Cerebellar cortex (tissue), 1 donor: ENCODE measurements at regions not wholly inside any gene's neighbourhood (a gene's known extent, or its start where the extent isn't known, plus 50 kb on each side); places are given as distances from the start of the nearest gene placed in this dataset.

Experiments
- DNase-seq: peaks from one replicate; pipeline ENCODE4 v3.0.0-alpha.2; 2015; ENCODE audit warnings: low spot score

- DNase-seq, result no peak
Measured at GRCh38 chr12:19015285-19015684, 114.2 kb upstream of the PLEKHA5 start.

GRCh38 chr12:19018302-19018970, 111.1 kb upstream of the PLEKHA5 start:
- no peak for DNase-seq

- DNase-seq, result no peak
Measured at GRCh38 chr12:19021240-19021639, 108.3 kb upstream of the PLEKHA5 start.

- no peak for DNase-seq
Measured at GRCh38 chr12:19021646-19022045, 107.9 kb upstream of the PLEKHA5 start.

- DNase-seq, result no peak
Measured at GRCh38 chr12:19025582-19025981, 104.0 kb upstream of the PLEKHA5 start.

- no peak for DNase-seq
Measured at GRCh38 chr12:19026034-19026433, 103.5 kb upstream of the PLEKHA5 start.

GRCh38 chr12:19026614-19027488, 102.7 kb upstream of the PLEKHA5 start:
- no peak for DNase-seq

GRCh38 chr12:19030180-19030579, 99.4 kb upstream of the PLEKHA5 start:
- no peak for DNase-seq

- no peak for DNase-seq
Measured at GRCh38 chr12:19030603-19031002, 98.9 kb upstream of the PLEKHA5 start.

GRCh38 chr12:19031032-19031431, 98.5 kb upstream of the PLEKHA5 start:
- no peak for DNase-seq

- DNase-seq, result no peak
Measured at GRCh38 chr12:19032826-19033225, 96.7 kb upstream of the PLEKHA5 start.

- no peak for DNase-seq
Measured at GRCh38 chr12:19033244-19033643, 96.3 kb upstream of the PLEKHA5 start.

- DNase-seq, result no peak
Measured at GRCh38 chr12:19034937-19035336, 94.6 kb upstream of the PLEKHA5 start.

- DNase-seq, result no peak
Measured at GRCh38 chr12:19035536-19035935, 94.0 kb upstream of the PLEKHA5 start.

- DNase-seq, result no peak
Measured at GRCh38 chr12:19036673-19037357, 92.7 kb upstream of the PLEKHA5 start.

- DNase-seq, result no peak
Measured at GRCh38 chr12:19038209-19038608, 91.3 kb upstream of the PLEKHA5 start.

GRCh38 chr12:19039515-19039914, 90.0 kb upstream of the PLEKHA5 start:
- no peak for DNase-seq

GRCh38 chr12:19042221-19042620, 87.3 kb upstream of the PLEKHA5 start:
- no peak for DNase-seq

- DNase-seq, result no peak
Measured at GRCh38 chr12:19044430-19044829, 85.1 kb upstream of the PLEKHA5 start.

GRCh38 chr12:19044891-19045290, 84.6 kb upstream of the PLEKHA5 start:
- no peak for DNase-seq

- DNase-seq, result no peak
Measured at GRCh38 chr12:19045426-19045825, 84.1 kb upstream of the PLEKHA5 start.

- DNase-seq, result no peak
Measured at GRCh38 chr12:19048943-19049342, 80.6 kb upstream of the PLEKHA5 start.

GRCh38 chr12:19052689-19053088, 76.8 kb upstream of the PLEKHA5 start:
- no peak for DNase-seq
